ENCODE measurements at regions not wholly inside any gene's neighbourhood (a gene's known extent, or its start where the extent isn't known, plus 50 kb on each side); places are given as distances from the start of the nearest gene placed in this dataset.
A peak's percentile ranks its signal among the peaks of the same experiment; 100 is the strongest.

GRCh38 chr5:85651731-85652130, 966.0 kb upstream of the COX7C start:
- Histone ChIP-seq H3K27me3 (ENCODE audit: control insufficient read depth in 2 of 2, insufficient read depth in 2 of 2, low read length in 2 of 2) (no peaks in the 10 kb centered on the region), H3K9me3 (replicated peaks; ENCODE audit: control insufficient read depth, insufficient read depth, low read depth, low read length) (no peaks in the 10 kb centered on the region), H3K9me1 (ENCODE audit: control insufficient read depth, insufficient read depth, low read length) (no peaks in the 10 kb centered on the region), H3K79me2 (ENCODE audit: control insufficient read depth, insufficient read depth, low read length) (peaks cover 10% of the 10 kb centered on the region), H2AFZ (ENCODE audit: low read depth, low read length) (no peak overlapping the region), H3K4me1 (replicated peaks in 1 of 2; ENCODE audit: control insufficient read depth in 2 of 2, insufficient read depth in 2 of 2, low read length in 2 of 2) (peaks cover 0 to 5% of the 10 kb centered on the region in 2 experiments; a peak in 1 of 5 replicates), H4K20me1 (replicated peaks; ENCODE audit: control insufficient read depth, insufficient read depth, low read length) (no peaks in the 10 kb centered on the region), H3K27ac (ENCODE audit: extremely low read depth, low read depth, low read length) (peak overlapping the region; percentile 3; the same call in 1 of the 3 replicates), H3K4me3 (no peak overlapping the region), H3K4me2 (ENCODE audit: insufficient read depth, low read length) (no peak overlapping the region), H3K9ac (ENCODE audit: insufficient read depth in 1 of 2, low read depth in 2 of 2, low read length in 2 of 2) (no peak overlapping the region), H3K36me3 (ENCODE audit: control insufficient read depth, insufficient read depth, low read length) (no peaks in the 10 kb centered on the region)
- POLR2A ChIA-PET: no interaction called here
- CTCF ChIA-PET (ENCODE audit: low intra/inter-chr PET ratio): no interaction called here
- intact Hi-C loops (cut with micrococcal nuclease): no loop called here
- 6% methylated on average over 1 of the region's 1 CpG for WGBS (ENCODE audit: insufficient coverage, low coverage, missing lambda C conversion rate)
- in situ Hi-C loops (cut with MboI): no loop called here
- FAIRE-seq (peak; percentile 69), DNase-seq (ENCODE audit: extremely low read depth in 1 of 4, low spot score in 3 of 4) (peak in 1 of 4 experiments; percentile 47), ATAC-seq (peak; percentile 22)
- no TSS peak for BruUV-seq (replicated peaks)
- TF ChIP-seq TFAM (CRISPR knock-in tag; conservative IDR thresholded peaks at IDR 0.05): no peak
- no peak for TF ChIP-seq POLR3G (IDR thresholded peaks at IDR 0.05; ENCODE audit: extremely low read depth, insufficient read length, insufficient replicate concordance)
- no peak for TF ChIP-seq CXXC5 (CRISPR knock-in tag; IDR thresholded peaks at IDR 0.05)
- peak; percentile 42 for TF ChIP-seq PKNOX1 (IDR thresholded peaks at IDR 0.05)
- no peak for TF ChIP-seq ZNF584 (CRISPR knock-in tag; IDR thresholded peaks at IDR 0.05; ENCODE audit: low read depth)
- TF ChIP-seq CREB3L1 (IDR thresholded peaks at IDR 0.05; ENCODE audit: borderline replicate concordance, low read depth): no peak
- TF ChIP-seq SETDB1 (IDR thresholded peaks at IDR 0.05; ENCODE audit: low read length): no peak
- no peak for TF ChIP-seq MBD2 (IDR thresholded peaks at IDR 0.05; ENCODE audit: borderline replicate concordance, low read depth)
- peak; percentile 22; the same call in 1 of the 2 replicates for TF ChIP-seq STAT5A (IDR thresholded peaks at IDR 0.05; ENCODE audit: borderline replicate concordance, low read length)
- TF ChIP-seq GABPA (tag; conservative IDR thresholded peaks at IDR 0.05; ENCODE audit: low read depth): no peak
- TF ChIP-seq SIN3A (IDR thresholded peaks at IDR 0.05; ENCODE audit: borderline replicate concordance in 2 of 2, control insufficient read depth in 1 of 2, low read depth in 2 of 2, low read length in 2 of 2): no peak
- no peak for TF ChIP-seq ZNF212 (CRISPR knock-in tag; IDR thresholded peaks at IDR 0.05)
- no peak for TF ChIP-seq RNF2 (IDR thresholded peaks at IDR 0.05)
- TF ChIP-seq ZBTB49 (CRISPR knock-in tag; IDR thresholded peaks at IDR 0.05; ENCODE audit: borderline replicate concordance): no peak
- peak; percentile 56 for TF ChIP-seq C11orf30 (IDR thresholded peaks at IDR 0.05; ENCODE audit: low read depth)
